ENCODE measurements at regions not wholly inside any gene's neighbourhood (a gene's known extent, or its start where the extent isn't known, plus 50 kb on each side); places are given as distances from the start of the nearest gene placed in this dataset.

- no peak for TF ChIP-seq EZH2 (IDR thresholded peaks at IDR 0.05; ENCODE audit: borderline replicate concordance, low read depth, low read length)
- TF ChIP-seq FOXO4 (CRISPR knock-in tag; IDR thresholded peaks at IDR 0.05) = no peak
- TF ChIP-seq BRCA1 (IDR thresholded peaks at IDR 0.05) = no peak
- no peak for TF ChIP-seq BRCA1 (CRISPR knock-in tag; IDR thresholded peaks at IDR 0.05)
- no peak for TF ChIP-seq CTCF (IDR thresholded peaks at IDR 0.05 in 2 of 3, conservative IDR thresholded peaks at IDR 0.05 in 1 of 3; ENCODE audit: insufficient read depth in 2 of 3, low read depth in 1 of 3, low read length in 3 of 3)
- TF ChIP-seq E2F4 (CRISPR knock-in tag; IDR thresholded peaks at IDR 0.05; ENCODE audit: low read depth) = no peak
- no peak for TF ChIP-seq THRAP3 (IDR thresholded peaks at IDR 0.05; ENCODE audit: borderline replicate concordance)
- TF ChIP-seq JUN (IDR thresholded peaks at IDR 0.05; ENCODE audit: borderline replicate concordance, low read depth, low read length) = no peak
- no peak for TF ChIP-seq JUN (CRISPR knock-in tag; IDR thresholded peaks at IDR 0.05; ENCODE audit: borderline replicate concordance)
- no peak for TF ChIP-seq SETDB1 (IDR thresholded peaks at IDR 0.05; ENCODE audit: low read length)
- no peak for TF ChIP-seq REST (IDR thresholded peaks at IDR 0.05; ENCODE audit: borderline replicate concordance)
- TF ChIP-seq REST (CRISPR knock-in tag; IDR thresholded peaks at IDR 0.05; ENCODE audit: low read depth) = no peak
- no peak for TF ChIP-seq POLR2AphosphoS5 (IDR thresholded peaks at IDR 0.05; ENCODE audit: control insufficient read depth, insufficient read depth, low read depth, low read length)
- no peak for TF ChIP-seq TCF15 (CRISPR knock-in tag; IDR thresholded peaks at IDR 0.05)
- TF ChIP-seq SRF (CRISPR knock-in tag; IDR thresholded peaks at IDR 0.05) = no peak
These were observed 280.7 kb upstream of the TLE3 start for GRCh38 chr15:70378126-70379031.
